DMS 273 (cell line): ENCODE measurements at regions not wholly inside any gene's neighbourhood (a gene's known extent, or its start where the extent isn't known, plus 50 kb on each side); places are given as distances from the start of the nearest gene placed in this dataset.
"Not testable (repeated sequence)": the region's sequence is repeated elsewhere in the genome, so short reads cannot be mapped to it uniquely, and the experiment has no call there.

Experiments used
- DNase-seq: peaks from one replicate; lab custom pipeline; 2025; ENCODE audit not compliant: unreplicated experiment; lab: John Stamatoyannopoulos, UW

- no peak for DNase-seq
Measured at GRCh38 chr2:109669731-109670130, 55.6 kb downstream of the SOWAHC start.

GRCh38 chr2:109670556-109671411 lies 56.6 kb downstream of the SOWAHC start:
- DNase-seq = no peak

- DNase-seq = peak; percentile 15
Measured at GRCh38 chr2:109674894-109675534, 60.9 kb downstream of the SOWAHC start.

- DNase-seq = no peak
Measured at GRCh38 chr2:109675666-109676345, 61.6 kb downstream of the SOWAHC start.

GRCh38 chr2:109676346-109676902 lies 62.3 kb downstream of the SOWAHC start:
- DNase-seq = peak; percentile 67

DNA sequence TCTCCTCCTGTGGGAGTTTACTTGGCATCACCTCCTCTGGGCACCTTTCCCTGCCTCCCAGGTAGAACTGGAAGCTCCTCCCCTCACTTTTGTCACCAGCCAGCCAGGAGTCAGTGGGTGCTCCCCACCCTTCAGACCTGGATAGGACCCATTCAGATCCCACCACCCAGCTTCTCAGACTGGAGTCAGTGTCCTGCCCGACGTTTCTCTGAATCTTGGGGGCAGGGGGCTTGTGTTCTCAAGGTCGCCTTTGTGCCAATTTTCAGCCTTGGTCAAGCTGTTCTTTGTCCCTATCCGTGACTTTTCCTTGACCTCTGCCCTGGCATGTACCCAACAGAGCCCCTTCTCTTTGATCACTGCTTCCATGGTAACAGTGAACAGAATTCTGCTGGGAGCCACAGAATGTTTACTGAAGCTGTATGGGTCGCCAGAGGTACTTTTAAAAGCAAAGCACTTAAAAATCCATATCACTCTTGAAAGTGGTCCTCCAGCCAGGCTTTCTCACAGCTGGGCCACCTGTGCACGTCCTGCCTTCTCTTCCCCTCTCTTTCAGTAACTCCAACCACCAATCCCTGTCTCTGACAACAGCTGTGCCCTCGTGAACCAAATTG lies 63.1 kb downstream of the SOWAHC start:
- DNase-seq = peak; percentile 29

DNA sequence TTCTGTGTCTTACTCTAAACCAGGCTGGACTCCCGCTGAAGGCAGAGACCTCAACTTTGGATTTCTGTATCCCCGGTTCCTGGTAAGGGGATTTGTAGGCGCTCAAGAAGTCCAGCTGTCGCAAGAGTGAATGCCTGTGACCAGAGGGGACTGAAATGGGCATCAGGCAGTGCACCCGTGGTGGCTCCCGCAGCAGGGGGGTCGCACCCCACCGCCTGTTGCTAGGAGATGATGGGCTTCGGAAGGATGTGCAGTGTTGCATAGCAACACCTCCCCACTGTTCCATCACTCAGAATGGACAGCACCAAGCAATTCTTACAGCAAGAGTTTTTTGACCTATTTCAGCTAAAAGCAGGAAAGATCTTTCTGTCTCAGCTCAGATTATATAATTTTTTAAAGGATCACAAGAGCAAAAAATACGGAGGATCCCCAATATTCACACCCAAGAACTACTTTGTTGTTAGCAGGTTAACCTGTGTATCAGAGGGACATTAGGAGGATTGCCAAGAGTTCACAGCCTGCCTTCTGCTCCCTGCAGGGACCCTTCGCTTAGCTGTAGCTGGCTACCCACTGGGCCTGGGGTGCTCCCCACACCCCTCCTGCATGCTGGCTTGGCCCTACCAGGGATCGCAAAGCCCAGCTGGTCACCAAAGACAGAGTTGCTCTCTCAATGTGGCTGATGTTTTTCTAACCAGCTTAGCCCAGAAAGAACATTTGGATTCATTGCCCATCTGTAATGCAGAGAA lies 63.8 kb downstream of the SOWAHC start:
- peak; percentile 29 for DNase-seq

- DNase-seq = not testable (repeated sequence)
Measured at GRCh38 chr2:109678724-109679201, 64.6 kb downstream of the SOWAHC start.

GRCh38 chr2:109679225-109679624 lies 65.1 kb downstream of the SOWAHC start:
- no peak for DNase-seq

DNA sequence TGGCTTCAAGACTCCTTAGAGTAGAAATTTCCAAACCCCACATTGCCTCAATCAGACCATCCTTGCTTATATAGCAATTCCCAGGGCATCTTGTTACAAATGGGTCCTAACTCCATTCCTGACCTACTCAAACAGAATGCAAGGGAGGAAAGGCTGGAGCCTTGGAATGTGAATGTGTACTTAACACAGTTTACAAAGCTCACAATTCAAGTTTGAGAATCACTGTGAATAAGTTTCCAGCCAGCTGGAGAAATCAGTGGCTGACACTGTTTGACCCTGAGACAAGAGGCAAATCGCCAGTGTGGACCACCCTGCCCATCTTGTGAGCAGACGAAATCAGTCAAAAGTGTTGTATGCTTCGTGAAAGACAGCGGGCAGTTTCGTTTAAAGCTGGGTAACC lies 65.5 kb downstream of the SOWAHC start:
- no peak for DNase-seq

- no peak for DNase-seq
Measured at GRCh38 chr2:109680523-109681297, 66.5 kb downstream of the SOWAHC start.

GRCh38 chr2:109681633-109682380 lies 67.6 kb downstream of the SOWAHC start:
- DNase-seq = no peak

GRCh38 chr2:109683452-109683851 lies 69.3 kb downstream of the SOWAHC start:
- no peak for DNase-seq

DNA sequence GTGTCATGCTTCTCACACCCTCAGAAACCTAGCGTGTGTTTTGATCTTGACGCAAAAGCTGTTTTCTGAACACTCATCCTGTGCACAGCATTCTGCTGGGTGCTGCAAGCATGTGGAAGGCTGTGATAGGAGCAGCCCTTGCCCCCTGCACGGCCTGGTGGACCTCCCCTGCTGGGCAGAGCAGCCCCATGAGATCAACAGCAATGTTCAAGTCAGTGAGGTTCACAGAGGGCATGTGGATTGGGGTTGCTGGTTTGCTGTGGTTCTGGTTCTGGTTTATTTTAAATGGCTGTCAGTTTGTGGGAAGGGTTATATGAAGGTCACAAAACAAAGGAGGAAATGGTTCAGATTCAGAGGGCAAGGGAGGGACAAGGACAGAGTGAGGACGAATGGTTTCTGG lies 71.3 kb downstream of the SOWAHC start:
- no peak for DNase-seq

- DNase-seq = no peak
Measured at GRCh38 chr2:109686921-109687320, 72.8 kb downstream of the SOWAHC start.

GRCh38 chr2:109689182-109689930 lies 75.2 kb downstream of the SOWAHC start:
- DNase-seq = no peak

GRCh38 chr2:109689973-109690372 lies 75.8 kb downstream of the SOWAHC start:
- no peak for DNase-seq

- no peak for DNase-seq
Measured at GRCh38 chr2:109690457-109690821, 76.3 kb downstream of the SOWAHC start.
